Testis (tissue), 2 donors: ENCODE measurements at regions not wholly inside any gene's neighbourhood (a gene's known extent, or its start where the extent isn't known, plus 50 kb on each side); places are given as distances from the start of the nearest gene placed in this dataset.

Experiments used
- DNase-seq: peaks from one replicate; pipeline ENCODE4 v3.0.0-alpha.2; 2019
- H3K27ac ChIP-seq, 2 donors: fragments of 200-600 bp; sonication (generic); one replicate each; pipeline ENCODE4 v1.5.1; 2019
- H3K27me3 ChIP-seq: fragments of 200-600 bp; sonication (generic); one replicate; pipeline ENCODE4 v1.5.1; 2019
- H3K36me3 ChIP-seq: fragments of 200-600 bp; sonication (generic); one replicate; pipeline ENCODE4 v1.5.1; 2017; ENCODE audit warnings: low read depth; ENCODE audit errors: missing control alignments
- H3K4me1 ChIP-seq: fragments of 200-600 bp; sonication (generic); one replicate; pipeline ENCODE4 v1.5.1; 2019
- H3K4me3 ChIP-seq, 2 donors: fragments of 200-600 bp; sonication (generic); one replicate each; pipeline ENCODE4 v1.5.1; 2017 to 2019
- H3K9me3 ChIP-seq: fragments of 200-600 bp; sonication (generic); one replicate; pipeline ENCODE4 v1.5.1; 2017
- CTCF ChIP-seq, 3 experiments: fragments of 450-650 bp in 2 of 3; fragments of 200-600 bp in 1 of 3; sonication (generic) in 1 of 3; IDR thresholded peaks; one replicate each; pipeline ENCODE4 v1.5.1; 2016 to 2019; ENCODE audit warnings: antibody characterized with exemption in 3 of 3, mild to moderate bottlenecking in 2 of 3, moderate library complexity in 1 of 3
- POLR2A ChIP-seq: fragments of 450-650 bp; IDR thresholded peaks from one replicate; pipeline ENCODE4 v1.6.1; 2017; ENCODE audit warnings: antibody characterized with exemption, mild to moderate bottlenecking, moderate library complexity
- WGBS, 2 donors: methylation state at CpG; one replicate each; pipeline ENCODE4 v1.1.5; 2018; 5-methylcytosine and 5-hydroxymethylcytosine counted together
- intact Hi-C: fragments of 100-400 bp; cut with DNase I; formaldehyde crosslinking; loops from one replicate; pipeline ENCODE4 v1.15.1; 2023; ENCODE audit warnings: low total_unique reads

GRCh38 chr5:174428895-174429294 is 295.5 kb upstream of the MSX2 start:
- intact Hi-C loops = loop anchor here (10.0 kb wide), 1 partner anchor 366 kb away; no protein-coding TSS in a partner anchor
- H3K4me3 ChIP-seq = no peak overlapping the region
- H3K9me3 ChIP-seq = no peaks in the 10 kb centered on the region
- DNase-seq = no peak
- no peak for TF ChIP-seq CTCF (IDR thresholded peaks at IDR 0.05)
- no peak for TF ChIP-seq POLR2A
- H3K27me3 ChIP-seq = no peaks in the 10 kb centered on the region
- H3K4me1 ChIP-seq = peaks cover 10% of the 10 kb centered on the region
- H3K36me3 ChIP-seq = no peaks in the 10 kb centered on the region
- no peak overlapping the region for H3K27ac ChIP-seq
- WGBS, 2 donors = 88 to 94% methylated on average over 6 of the region's 6 CpGs

GRCh38 chr5:174430940-174431339 is 293.4 kb upstream of the MSX2 start:
- DNase-seq = no peak
- Histone ChIP-seq H3K27me3 (no peaks in the 10 kb centered on the region), H3K4me3 (no peak overlapping the region), H3K27ac (no peak overlapping the region), H3K9me3 (no peaks in the 10 kb centered on the region), H3K4me1 (peaks cover under 1% of the 10 kb centered on the region), H3K36me3 (no peaks in the 10 kb centered on the region)
- TF ChIP-seq POLR2A (no peak), CTCF (IDR thresholded peaks at IDR 0.05) (no peak)
- intact Hi-C loops = no loop called here
- WGBS, 2 donors = 69 to 70% methylated on average over 3 of the region's 3 CpGs

GRCh38 chr5:174431504-174431903 is 292.9 kb upstream of the MSX2 start:
- Histone ChIP-seq H3K4me1 (no peaks in the 10 kb centered on the region), H3K27me3 (no peaks in the 10 kb centered on the region), H3K36me3 (no peaks in the 10 kb centered on the region), H3K4me3 (no peak overlapping the region), H3K9me3 (no peaks in the 10 kb centered on the region), H3K27ac (no peak overlapping the region)
- no peak for TF ChIP-seq POLR2A
- TF ChIP-seq CTCF (IDR thresholded peaks at IDR 0.05) = no peak
- 79% methylated on average over 7 of the region's 7 CpGs for WGBS, 2 donors
- intact Hi-C loops = no loop called here
- DNase-seq = no peak

GRCh38 chr5:174433098-174433497 is 291.3 kb upstream of the MSX2 start:
- H3K9me3 ChIP-seq = no peaks in the 10 kb centered on the region
- no peak overlapping the region for H3K27ac ChIP-seq
- H3K4me3 ChIP-seq = no peak overlapping the region
- TF ChIP-seq POLR2A = no peak
- no peak for DNase-seq
- intact Hi-C loops = no loop called here
- H3K36me3 ChIP-seq = no peaks in the 10 kb centered on the region
- WGBS, 2 donors = 89 to 98% methylated on average over 2 of the region's 2 CpGs
- H3K4me1 ChIP-seq = no peaks in the 10 kb centered on the region
- H3K27me3 ChIP-seq = no peaks in the 10 kb centered on the region

GRCh38 chr5:174436750-174437149 is 287.6 kb upstream of the MSX2 start:
- Histone ChIP-seq H3K27ac (no peak overlapping the region), H3K9me3 (no peaks in the 10 kb centered on the region), H3K4me3 (no peak overlapping the region), H3K36me3 (no peaks in the 10 kb centered on the region), H3K4me1 (no peaks in the 10 kb centered on the region), H3K27me3 (no peaks in the 10 kb centered on the region)
- no peak for DNase-seq
- intact Hi-C loops = no loop called here
- no peak for TF ChIP-seq CTCF (IDR thresholded peaks at IDR 0.05)
- 55 to 78% methylated on average over 2 to 4 of the region's 4 CpGs for WGBS, 2 donors
